ENCODE measurements at regions not wholly inside any gene's neighbourhood (a gene's known extent, or its start where the extent isn't known, plus 50 kb on each side); places are given as distances from the start of the nearest gene placed in this dataset.

- TF ChIP-seq CTCF (IDR thresholded peaks at IDR 0.05) (no peak), POLR2A (IDR thresholded peaks at IDR 0.05) (no peak)
Measured at GRCh38 chr10:33660329-33660728, 325.9 kb upstream of the NRP1 start.

All from adrenal gland (tissue), 5 donors.